GM12891 (cell line): ENCODE measurements at regions not wholly inside any gene's neighbourhood (a gene's known extent, or its start where the extent isn't known, plus 50 kb on each side); places are given as distances from the start of the nearest gene placed in this dataset.

Experiments used
- POLR2A ChIP-seq: IDR thresholded peaks from 2 replicates; pipeline ENCODE4 v1.6.1; 2011; ENCODE audit warnings: low read depth, low read length, control low read depth
- POLR2AphosphoS5 ChIP-seq: IDR thresholded peaks from 2 replicates; pipeline ENCODE4 v1.6.1; 2011; ENCODE audit warnings: low read depth, low read length, control low read depth
- SPI1 ChIP-seq: IDR thresholded peaks from 2 replicates; pipeline ENCODE4 v1.6.1; 2011; ENCODE audit warnings: low read depth, low read length, control low read depth
- TAF1 ChIP-seq: IDR thresholded peaks from 2 replicates; pipeline ENCODE4 v1.6.1; 2011; ENCODE audit warnings: low read depth, low read length, control low read depth

- no peak for TF ChIP-seq SPI1
- TF ChIP-seq POLR2A, result no peak
- TF ChIP-seq POLR2AphosphoS5, result no peak
- TF ChIP-seq TAF1, result no peak
Measured at GRCh38 chr1:168443899-168444298, 99.9 kb downstream of the XCL2 start.
